Endometrium (tissue), 2 donors: ENCODE measurements at regions not wholly inside any gene's neighbourhood (a gene's known extent, or its start where the extent isn't known, plus 50 kb on each side); places are given as distances from the start of the nearest gene placed in this dataset.
"Not testable (repeated sequence)": the region's sequence is repeated elsewhere in the genome, so short reads cannot be mapped to it uniquely, and the experiment has no call there.

ENCODE experiments used
- FAIRE-seq: peaks from 2 replicates; lab custom pipeline; 2012; peaks lifted over from hg19 to GRCh38; lab: Jason Lieb, UNC
- donor health status: control.
- donor health status: control.

GRCh38 chr9:107780960-107781359 lies 291.4 kb upstream of the KLF4 start:
- no peak for FAIRE-seq

GRCh38 chr9:107779731-107780130 lies 290.2 kb upstream of the KLF4 start:
- FAIRE-seq: no peak

DNA sequence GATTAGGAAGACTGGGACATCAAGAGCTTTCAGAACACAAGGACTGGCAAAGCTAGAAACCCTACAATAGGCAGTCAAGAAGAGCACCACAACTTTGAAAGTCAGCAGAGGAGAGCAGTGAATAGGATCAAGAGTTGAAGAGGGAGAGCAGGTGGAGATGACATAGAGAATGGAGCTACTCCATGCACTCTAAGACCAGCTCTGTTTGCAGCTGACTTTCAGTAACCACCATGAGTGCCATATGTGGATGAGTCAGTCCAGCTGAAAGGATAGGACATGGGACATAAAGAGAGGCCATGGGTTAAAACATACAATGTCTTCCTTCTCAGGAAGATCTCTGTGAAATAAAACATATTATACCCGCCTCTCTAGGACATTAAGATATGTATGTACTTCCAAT lies 289.1 kb upstream of the KLF4 start:
- FAIRE-seq: no peak

DNA sequence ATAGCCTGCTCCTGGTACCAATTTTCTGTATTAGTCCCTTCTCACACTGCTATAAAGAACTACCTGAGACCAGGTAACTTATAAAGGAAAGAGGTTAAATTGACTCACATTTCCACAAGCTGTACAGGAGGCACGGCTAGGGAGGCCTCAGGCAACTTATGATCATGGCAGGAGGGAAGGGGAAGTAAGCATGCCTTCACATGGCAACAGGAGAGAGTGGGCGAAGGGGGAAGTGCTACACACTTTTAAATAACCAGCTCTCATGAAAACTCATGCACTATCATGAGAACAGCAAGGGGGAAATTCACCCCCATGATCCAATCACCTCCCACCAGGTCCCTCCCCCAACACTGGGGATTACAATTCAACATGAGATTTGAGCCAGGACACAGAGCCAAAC lies 284.5 kb upstream of the KLF4 start:
- not testable (repeated sequence) for FAIRE-seq

DNA sequence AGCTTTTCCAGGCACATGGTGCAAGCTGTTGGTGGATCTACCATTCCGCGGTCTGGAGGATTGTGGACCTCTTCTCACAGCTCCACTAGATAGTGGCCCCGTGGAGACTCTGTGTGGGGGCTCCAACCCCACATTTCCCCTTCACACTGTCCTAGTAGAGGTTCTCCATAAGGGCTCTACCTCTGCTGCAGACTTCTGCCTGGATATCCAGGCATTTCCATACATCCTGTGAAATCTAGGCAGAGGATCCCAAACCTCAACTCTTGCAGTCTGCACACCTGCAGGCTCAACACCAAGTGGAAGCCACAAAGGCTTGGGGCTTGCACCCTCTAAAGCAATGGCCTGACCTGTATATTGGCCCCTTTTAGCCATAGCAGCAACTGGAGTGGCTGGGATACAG lies 283.4 kb upstream of the KLF4 start:
- FAIRE-seq: no peak

DNA sequence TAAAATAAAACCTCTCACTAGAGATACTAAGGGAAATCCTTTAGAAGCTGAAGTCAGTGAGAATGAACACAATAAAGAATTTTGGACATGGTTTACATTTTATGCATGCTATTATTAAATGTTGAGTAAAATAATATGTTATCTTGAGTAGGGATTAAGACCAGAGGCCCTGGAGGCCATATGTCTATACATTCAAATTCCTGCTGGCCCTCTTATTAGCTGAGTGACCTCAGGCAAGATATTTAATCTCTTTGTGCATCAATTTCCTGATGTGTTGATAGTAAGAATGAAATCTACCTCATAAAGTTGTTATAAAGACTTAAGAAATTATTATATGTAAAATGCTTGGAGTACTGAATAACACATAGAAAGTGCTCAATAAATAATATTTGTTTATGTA lies 281.1 kb upstream of the KLF4 start:
- FAIRE-seq: no peak

DNA sequence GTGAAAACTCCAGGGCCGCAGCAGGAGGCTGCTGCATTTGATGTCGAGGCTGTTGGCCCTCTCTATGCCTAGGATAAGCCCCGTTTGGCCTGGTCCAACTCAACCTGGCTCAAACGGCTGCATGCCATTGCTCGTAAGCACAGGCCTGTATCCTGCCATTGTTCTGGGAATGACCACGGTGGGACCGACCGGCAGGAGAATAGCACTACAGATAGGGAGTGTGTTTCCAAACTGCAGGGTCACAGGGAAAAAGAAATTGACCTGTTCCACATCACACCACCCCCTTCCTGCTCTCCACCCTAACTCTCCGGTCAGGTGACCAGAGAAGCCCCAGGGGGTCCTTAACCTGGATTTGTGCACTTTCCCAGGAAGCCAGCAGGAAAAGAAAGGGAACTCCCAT lies 278.7 kb upstream of the KLF4 start:
- no peak for FAIRE-seq

GRCh38 chr9:107767711-107768110 lies 278.1 kb upstream of the KLF4 start:
- FAIRE-seq: no peak

DNA sequence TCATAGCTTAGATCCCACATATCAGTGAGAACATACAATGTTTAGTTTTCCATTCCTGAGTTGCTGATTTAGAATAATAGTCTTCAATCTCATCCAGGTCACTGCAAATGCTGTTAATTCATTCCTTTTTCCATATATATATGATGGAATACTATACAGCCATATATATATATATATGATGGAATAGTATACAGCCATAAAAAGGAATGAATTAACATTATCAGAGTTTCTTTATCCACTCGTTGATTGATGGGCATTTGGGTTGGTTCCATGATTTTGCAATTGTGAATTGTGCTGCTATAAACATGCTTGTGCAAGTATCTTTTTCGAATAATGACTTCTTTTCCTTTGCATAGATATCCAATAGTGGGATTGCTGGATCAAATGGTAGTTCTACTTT lies 273.9 kb upstream of the KLF4 start:
- not testable (repeated sequence) for FAIRE-seq

GRCh38 chr9:107761307-107761706 lies 271.7 kb upstream of the KLF4 start:
- no peak for FAIRE-seq

DNA sequence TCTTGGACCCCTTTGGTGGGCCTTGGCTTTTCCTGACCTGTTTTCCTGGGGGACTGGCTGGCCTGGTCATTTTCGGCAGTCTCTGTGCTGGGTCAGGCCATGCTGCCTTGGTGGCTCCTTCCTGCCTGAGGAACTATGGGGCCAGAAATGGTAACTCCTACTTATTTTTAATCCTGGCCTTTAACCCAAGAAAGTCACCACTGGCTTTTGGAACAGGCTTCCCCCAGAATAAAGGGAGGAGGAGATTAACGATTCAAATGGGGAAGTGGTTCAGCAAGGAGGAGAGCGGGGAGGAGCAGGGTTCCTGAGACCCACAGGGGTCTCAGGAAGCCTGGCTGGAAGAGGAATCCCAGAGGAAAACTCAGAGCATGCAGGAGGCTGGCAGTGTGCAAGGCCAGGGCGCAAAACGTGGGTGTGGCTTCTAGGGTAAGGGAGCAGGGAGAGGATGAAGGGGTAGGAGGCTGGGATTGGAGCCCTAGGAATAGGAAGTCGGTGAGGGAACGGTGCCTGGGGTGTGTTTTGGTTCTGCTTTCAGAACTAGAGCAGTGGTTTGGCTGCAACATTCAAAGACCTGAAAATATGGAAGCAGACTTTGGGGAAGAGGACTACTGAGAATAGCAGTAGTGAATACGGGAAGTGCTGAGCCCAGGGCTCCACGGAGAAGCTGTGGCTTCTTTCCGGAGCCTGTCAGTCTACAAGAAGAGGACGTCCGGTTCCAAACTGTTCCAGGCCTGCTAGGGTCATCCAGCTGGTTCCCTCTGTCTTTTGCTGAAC lies 271.1 kb upstream of the KLF4 start:
- FAIRE-seq: no peak

DNA sequence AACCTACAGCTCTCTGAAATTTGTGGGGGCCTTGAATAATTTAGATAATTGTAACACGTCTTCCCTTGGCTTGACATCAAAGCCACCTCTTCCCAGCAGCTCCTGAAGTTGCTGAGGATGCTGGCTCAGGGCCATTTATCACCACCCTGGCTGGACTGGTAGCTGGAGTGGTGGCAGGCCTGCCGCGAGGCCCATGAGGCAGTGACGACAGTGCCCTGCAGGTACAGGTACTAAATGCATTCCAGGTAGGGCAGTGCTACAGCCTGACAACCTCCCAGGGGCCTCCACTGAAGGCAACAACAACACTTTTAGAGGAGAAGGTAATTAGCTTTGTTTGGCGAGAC lies 270.2 kb upstream of the KLF4 start:
- no peak for FAIRE-seq

GRCh38 chr9:107759009-107759822 lies 269.6 kb upstream of the KLF4 start:
- no peak for FAIRE-seq

GRCh38 chr9:107756091-107756490 lies 266.5 kb upstream of the KLF4 start:
- FAIRE-seq: no peak

DNA sequence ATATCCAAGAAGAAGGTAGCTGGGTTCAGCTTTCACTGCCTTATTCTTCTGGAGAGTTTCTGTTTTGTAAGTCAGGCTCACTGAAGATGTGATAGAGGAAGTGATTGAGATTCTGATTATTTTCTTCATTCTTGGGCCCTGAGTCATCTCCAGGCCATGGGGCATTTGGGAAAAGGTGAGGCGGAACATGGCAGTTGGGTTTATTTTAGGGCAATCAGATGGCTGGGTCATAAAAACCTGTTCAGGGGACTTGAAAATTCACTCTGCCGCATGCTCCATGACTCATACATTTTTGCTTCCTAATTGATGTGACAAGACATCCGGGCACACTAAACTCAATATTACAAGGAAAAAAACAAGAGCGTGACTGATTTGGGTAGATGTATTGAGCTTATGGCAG lies 265.7 kb upstream of the KLF4 start:
- FAIRE-seq: no peak

GRCh38 chr9:107751567-107752210 lies 262.1 kb upstream of the KLF4 start:
- FAIRE-seq: no peak

DNA sequence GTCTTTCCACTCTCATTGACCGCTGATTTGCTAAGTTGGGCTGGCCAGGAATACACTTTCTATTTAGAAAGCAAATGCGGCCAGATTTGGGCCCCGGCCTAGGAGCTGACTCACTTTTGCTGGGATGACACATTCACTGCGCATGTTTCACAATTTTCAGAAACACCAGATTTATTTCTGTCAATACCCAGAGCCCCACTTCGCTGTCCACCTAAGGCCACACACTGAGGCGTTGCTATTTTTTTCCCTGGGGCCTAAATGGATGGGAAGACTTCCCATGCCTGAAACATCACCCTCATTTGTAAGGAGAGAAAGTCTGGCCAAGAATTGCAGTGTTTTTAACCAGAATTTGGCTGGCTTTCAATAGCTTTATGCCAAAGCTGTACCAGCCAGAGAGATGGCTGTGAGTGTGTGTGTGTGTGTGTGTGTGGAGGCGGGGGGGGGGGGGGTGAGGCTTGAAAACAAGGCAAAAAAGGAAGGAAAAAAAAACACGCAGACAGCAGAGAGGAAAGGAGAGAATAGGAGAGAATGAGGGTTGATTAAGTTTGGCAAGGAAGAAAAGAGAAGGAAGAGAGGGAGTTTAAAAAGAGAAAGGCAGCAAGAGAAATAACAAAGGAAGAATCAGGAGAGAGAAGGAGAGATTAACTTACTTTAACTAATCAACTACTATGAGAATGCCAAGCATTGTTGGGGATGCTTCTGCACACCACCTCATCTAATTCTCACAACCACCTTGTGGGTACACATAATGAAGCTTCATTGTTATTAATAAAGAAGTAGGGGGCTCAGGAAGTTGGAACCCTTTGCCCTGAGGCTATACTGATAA lies 261.4 kb upstream of the KLF4 start:
- peak; percentile 31 for FAIRE-seq

- FAIRE-seq: no peak
These were observed 260.3 kb upstream of the KLF4 start for GRCh38 chr9:107749787-107750444.

DNA sequence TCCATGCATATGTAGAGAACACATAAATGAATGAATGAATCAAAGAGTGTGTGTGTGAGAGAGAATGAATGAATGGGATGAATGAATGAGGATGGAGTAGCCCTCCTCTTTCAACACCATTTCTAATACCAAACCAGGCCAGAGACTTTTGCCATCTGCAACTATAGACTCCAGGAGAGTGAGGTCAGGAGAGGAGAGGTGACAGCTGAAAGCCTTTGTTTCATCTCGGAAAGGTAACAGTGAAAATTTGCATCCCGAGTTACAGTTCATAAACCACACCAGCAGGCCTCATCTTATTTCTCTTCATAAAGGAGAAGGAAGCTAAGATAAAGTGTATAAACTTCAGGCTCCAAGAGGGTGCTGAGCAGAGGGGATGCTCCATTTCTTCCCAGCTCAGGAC lies 255.3 kb upstream of the KLF4 start:
- FAIRE-seq: no peak

GRCh38 chr9:107742531-107743309 lies 253.2 kb upstream of the KLF4 start:
- no peak for FAIRE-seq
